HCT116 (cell line): ENCODE measurements at regions not wholly inside any gene's neighbourhood (a gene's known extent, or its start where the extent isn't known, plus 50 kb on each side); places are given as distances from the start of the nearest gene placed in this dataset.

Experiments
- CBX3 ChIP-seq: IDR thresholded peaks from 2 replicates; pipeline ENCODE4 v1.6.1; 2012; ENCODE audit warnings: low read depth
- CEBPB ChIP-seq: IDR thresholded peaks from 2 replicates; pipeline ENCODE4 v1.6.1; 2012; ENCODE audit warnings: low read depth
- CTCF ChIP-seq, 3 experiments: fragments of 200-600 bp in 1 of 3; sonication (generic) in 1 of 3; IDR thresholded peaks in 2 of 3; conservative IDR thresholded peaks in 1 of 3; 2 replicates each; pipeline ENCODE4 v1.5.1; 2012 to 2017; ENCODE audit warnings: low read depth in 2 of 3, low read length in 2 of 3, antibody characterized with exemption in 1 of 3, borderline replicate concordance in 1 of 3, control low read depth in 1 of 3, mild to moderate bottlenecking in 1 of 3, mixed read lengths in 1 of 3, mixed run types in 1 of 3, moderate library complexity in 1 of 3; ENCODE audit not compliant: insufficient read depth in 1 of 3
- EZH2 ChIP-seq: fragments of 200-600 bp; sonication (generic); IDR thresholded peaks from 2 replicates; pipeline ENCODE4 v1.6.1; 2017; ENCODE audit warnings: antibody characterized with exemption, mixed run types
- POLR2A ChIP-seq: IDR thresholded peaks from 2 replicates; pipeline ENCODE4 v1.7.0; 2011; ENCODE audit warnings: borderline replicate concordance; ENCODE audit not compliant: insufficient read depth, insufficient read length; ENCODE audit errors: extremely low read depth
- POLR2AphosphoS5 ChIP-seq: IDR thresholded peaks from 2 replicates; pipeline ENCODE4 v1.6.1; 2011; ENCODE audit warnings: mild to moderate bottlenecking, low read depth, low read length, moderate library complexity
- REST ChIP-seq: IDR thresholded peaks from 2 replicates; pipeline ENCODE4 v1.6.1; 2012; ENCODE audit warnings: low read depth
- SP1 ChIP-seq: IDR thresholded peaks from 2 replicates; pipeline ENCODE4 v1.6.1; 2012; ENCODE audit warnings: low read depth
- YY1 ChIP-seq: IDR thresholded peaks from 2 replicates; pipeline ENCODE4 v1.6.1; 2011; ENCODE audit warnings: low read length, low read depth, moderate library complexity, mild to moderate bottlenecking; ENCODE audit not compliant: insufficient replicate concordance; ENCODE audit errors: extremely low read depth

- no peak for TF ChIP-seq CTCF (IDR thresholded peaks at IDR 0.05 in 2 of 3, conservative IDR thresholded peaks at IDR 0.05 in 1 of 3; ENCODE audit: borderline replicate concordance in 1 of 3, insufficient read depth in 1 of 3, low read depth in 2 of 3, low read length in 2 of 3)
- TF ChIP-seq CBX3, result no peak
- TF ChIP-seq POLR2A, result no peak
- TF ChIP-seq REST, result no peak
- no peak for TF ChIP-seq POLR2AphosphoS5
- no peak for TF ChIP-seq SP1
- no peak for TF ChIP-seq CEBPB
- TF ChIP-seq YY1, result no peak
- no peak for TF ChIP-seq EZH2
These were observed 88.9 kb downstream of the PERP start for GRCh38 chr6:138018297-138018696.
